NCI-H2171 treated with DMSO at 0.1 percent for 48 hours (cell line): ENCODE measurements at regions not wholly inside any gene's neighbourhood (a gene's known extent, or its start where the extent isn't known, plus 50 kb on each side); places are given as distances from the start of the nearest gene placed in this dataset.

Experiments used
- DNase-seq: peaks from one replicate; lab custom pipeline; 2025; lab: John Stamatoyannopoulos, UW

- no peak for DNase-seq
Measured at GRCh38 chr3:64945171-64945729, 257.4 kb upstream of the ADAMTS9 start.

- no peak for DNase-seq
Measured at GRCh38 chr3:64943866-64944265, 256.1 kb upstream of the ADAMTS9 start.

- no peak for DNase-seq
Measured at GRCh38 chr3:64940596-64941348, 253.0 kb upstream of the ADAMTS9 start.

GRCh38 chr3:64939747-64940450 is 252.1 kb upstream of the ADAMTS9 start:
- DNase-seq: no peak

- no peak for DNase-seq
Measured at GRCh38 chr3:64939309-64939708, 251.5 kb upstream of the ADAMTS9 start.

GRCh38 chr3:64936556-64936955 is 248.8 kb upstream of the ADAMTS9 start:
- no peak for DNase-seq

- DNase-seq: no peak
Measured at GRCh38 chr3:64935971-64936370, 248.2 kb upstream of the ADAMTS9 start.

- no peak for DNase-seq
Measured at GRCh38 chr3:64932666-64933342, 245.0 kb upstream of the ADAMTS9 start.

- no peak for DNase-seq
Measured at GRCh38 chr3:64932016-64932518, 244.3 kb upstream of the ADAMTS9 start.

- no peak for DNase-seq
Measured at GRCh38 chr3:64930891-64931290, 243.1 kb upstream of the ADAMTS9 start.

GRCh38 chr3:64928683-64929082 is 240.9 kb upstream of the ADAMTS9 start:
- no peak for DNase-seq

- DNase-seq: no peak
Measured at GRCh38 chr3:64927689-64928088, 239.9 kb upstream of the ADAMTS9 start.

GRCh38 chr3:64925575-64925974 is 237.8 kb upstream of the ADAMTS9 start:
- DNase-seq: no peak

- DNase-seq: no peak
Measured at GRCh38 chr3:64924961-64925360, 237.2 kb upstream of the ADAMTS9 start.

- no peak for DNase-seq
Measured at GRCh38 chr3:64922213-64922612, 234.4 kb upstream of the ADAMTS9 start.

- no peak for DNase-seq
Measured at GRCh38 chr3:64921281-64922065, 233.7 kb upstream of the ADAMTS9 start.

- no peak for DNase-seq
Measured at GRCh38 chr3:64919934-64920333, 232.1 kb upstream of the ADAMTS9 start.

- DNase-seq: no peak
Measured at GRCh38 chr3:64918989-64919388, 231.2 kb upstream of the ADAMTS9 start.

- DNase-seq: no peak
Measured at GRCh38 chr3:64917914-64918453, 230.2 kb upstream of the ADAMTS9 start.

GRCh38 chr3:64916937-64917336 is 229.1 kb upstream of the ADAMTS9 start:
- no peak for DNase-seq

GRCh38 chr3:64916192-64916798 is 228.5 kb upstream of the ADAMTS9 start:
- DNase-seq: no peak
